ENCODE measurements at regions not wholly inside any gene's neighbourhood (a gene's known extent, or its start where the extent isn't known, plus 50 kb on each side); places are given as distances from the start of the nearest gene placed in this dataset.

DNA sequence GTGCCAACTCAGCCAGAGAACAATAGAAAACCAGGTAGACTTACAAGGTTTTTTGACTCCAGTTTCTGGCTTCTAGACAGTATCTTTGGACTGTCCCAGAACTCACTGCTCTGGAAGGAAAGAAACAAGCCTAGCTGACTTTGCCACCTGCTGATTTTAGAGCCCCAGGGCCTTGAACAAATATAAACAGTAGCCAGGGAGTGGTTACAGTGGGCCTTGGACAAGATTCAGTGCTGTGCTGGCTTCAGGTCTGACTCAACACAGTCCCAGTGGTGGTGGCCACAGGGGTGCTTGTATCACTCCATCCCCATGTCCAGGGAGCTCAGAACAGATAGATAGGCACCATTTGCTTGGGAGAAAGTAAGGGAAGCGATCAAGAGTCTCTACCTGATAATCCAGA, 694.1 kb upstream of the ADGRL3 start:
- no peak for DNase-seq (ENCODE audit: low read depth)

DNA sequence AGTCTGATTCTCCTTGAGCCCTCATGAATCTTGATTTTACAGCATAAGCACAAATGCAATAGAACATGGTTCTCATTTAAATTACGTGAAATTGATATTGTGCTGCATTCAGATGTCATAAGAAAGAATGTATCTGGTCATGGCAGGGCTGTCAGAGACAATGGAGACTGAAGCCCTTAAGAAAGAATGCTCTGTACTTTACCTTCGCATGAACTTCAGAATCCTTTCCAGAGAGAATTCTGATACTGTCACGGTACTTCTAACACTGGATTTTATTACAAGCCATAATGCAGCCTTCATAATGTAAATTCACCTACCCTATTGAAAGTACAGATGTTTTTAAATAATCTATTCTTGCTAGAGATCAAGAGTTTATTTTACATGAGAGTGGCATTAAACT, 677.9 kb upstream of the ADGRL3 start:
- DNase-seq (ENCODE audit: low read depth) = no peak

DNA sequence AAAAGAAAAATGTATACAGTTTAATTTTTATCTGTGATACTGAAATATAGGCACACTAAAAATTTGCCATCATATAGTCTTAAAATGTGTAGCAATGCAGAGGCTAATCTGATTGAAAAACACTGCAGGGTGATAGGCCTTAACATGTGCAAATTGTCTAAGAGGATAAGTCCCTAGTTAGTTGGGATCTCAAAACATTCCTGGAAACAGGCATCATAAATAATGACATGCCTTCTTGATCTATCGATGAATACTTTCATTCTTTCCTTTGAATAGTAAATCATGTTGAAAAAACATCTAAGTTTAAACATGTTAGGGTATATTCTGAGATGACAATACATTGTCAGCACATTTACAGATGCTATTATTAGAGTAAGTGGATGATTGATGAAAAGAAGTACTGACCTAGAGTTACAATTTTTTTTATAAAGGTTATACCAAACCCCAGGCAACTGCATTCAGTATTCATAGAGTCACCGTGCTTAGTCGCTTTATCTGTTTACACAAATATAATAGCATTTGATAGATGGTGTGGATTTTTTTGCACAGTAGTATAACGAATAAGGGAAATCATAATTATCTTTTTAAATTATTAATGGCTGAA, 668.2 kb upstream of the ADGRL3 start:
- DNase-seq (ENCODE audit: low read depth) = no peak

DNA sequence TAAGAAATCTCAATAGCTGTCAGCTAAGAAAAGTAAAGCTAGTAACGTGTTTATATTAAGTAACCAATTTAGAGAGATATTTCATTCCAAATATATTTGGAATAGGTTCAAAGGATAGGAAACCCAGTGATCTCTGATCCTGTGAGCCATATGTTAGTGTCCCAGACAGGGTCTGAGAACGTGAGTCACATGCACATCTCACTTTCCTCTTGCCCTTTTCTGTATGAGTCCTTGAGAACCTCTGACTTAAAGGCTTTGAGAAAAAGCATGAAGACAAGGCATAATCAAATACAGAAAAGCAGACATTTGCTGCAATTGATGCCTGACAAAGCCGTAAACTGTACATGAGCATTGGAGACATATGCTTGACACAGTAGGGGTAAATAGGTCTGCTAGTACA, 655.1 kb upstream of the ADGRL3 start:
- no peak for DNase-seq (ENCODE audit: low read depth)

DNA sequence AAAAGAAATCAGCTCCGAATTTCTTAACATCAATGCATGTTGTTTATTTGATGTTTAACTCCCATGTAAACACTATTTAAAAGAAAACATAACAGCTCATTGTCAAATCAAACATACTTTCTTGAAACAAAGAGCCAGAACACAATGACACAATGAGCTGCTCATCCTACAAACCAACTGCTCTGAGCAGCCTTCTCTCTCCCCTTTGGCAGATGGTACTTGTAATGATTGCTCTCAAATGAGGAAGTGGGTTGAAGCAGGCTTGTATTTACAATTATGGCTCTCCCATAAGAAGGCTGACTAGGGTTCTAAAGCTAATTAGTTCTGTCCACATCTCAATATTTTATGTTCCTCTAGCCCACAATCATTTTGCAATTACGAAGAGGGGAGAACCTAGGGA, 637.8 kb upstream of the ADGRL3 start:
- DNase-seq (ENCODE audit: low read depth) = no peak

DNA sequence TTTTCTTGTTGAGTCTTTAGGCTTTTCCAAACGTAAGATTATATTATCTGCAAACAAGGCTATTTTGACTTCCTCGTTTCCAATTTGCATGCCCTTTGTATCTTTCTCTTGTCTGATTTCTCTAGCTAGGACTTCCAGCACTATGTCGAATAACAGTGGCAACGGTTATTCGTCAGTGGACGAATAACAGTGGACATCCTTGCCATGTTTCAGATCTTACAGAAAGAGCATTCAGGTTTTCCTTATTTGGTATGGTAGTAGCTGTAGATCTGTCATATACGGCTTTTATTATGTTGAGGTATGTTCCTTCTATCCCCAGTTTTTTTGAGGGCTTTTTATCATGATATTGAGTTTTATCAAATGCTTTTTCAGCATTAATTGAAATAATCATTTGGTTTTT, 634.6 kb upstream of the ADGRL3 start:
- DNase-seq (ENCODE audit: low read depth) = no peak

DNA sequence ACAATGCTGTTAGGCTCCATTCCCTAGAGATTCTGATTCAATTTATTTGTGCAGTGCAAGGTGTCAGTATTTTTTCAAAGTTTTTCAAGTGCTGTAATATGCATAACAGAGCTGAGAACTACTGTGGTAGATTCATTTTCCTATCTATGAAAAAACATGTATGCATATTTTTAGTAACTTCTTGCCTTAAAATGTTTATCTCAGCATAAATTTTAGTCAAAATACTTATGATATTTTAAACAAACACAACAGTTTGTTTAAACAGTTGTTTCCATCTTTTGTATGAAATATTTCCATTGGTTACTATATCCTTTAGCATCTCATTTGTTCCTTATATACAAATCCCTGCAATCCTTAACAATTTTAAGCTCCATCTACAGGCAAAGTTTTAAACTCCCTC, 624.8 kb upstream of the ADGRL3 start:
- no peak for DNase-seq (ENCODE audit: low read depth)

DNA sequence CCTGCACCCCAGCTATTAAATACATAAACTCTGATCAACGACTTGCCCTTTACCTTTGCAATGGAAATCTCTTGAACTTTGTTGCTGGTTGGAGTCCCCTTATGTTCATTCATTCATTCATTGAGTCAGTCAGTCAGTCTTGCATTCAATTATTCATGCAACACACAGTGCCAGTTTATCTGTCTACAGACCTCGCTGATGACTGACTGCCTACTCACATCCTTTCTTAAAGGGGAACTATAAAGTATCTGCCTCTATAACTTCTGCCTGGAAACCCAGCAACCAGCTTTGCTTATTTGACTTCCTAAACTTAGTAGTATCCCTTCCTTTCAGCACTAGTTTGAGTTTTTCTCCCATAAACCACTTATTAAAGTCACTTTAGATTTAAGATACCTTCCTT, 620.8 kb upstream of the ADGRL3 start:
- no peak for DNase-seq (ENCODE audit: low read depth)

DNA sequence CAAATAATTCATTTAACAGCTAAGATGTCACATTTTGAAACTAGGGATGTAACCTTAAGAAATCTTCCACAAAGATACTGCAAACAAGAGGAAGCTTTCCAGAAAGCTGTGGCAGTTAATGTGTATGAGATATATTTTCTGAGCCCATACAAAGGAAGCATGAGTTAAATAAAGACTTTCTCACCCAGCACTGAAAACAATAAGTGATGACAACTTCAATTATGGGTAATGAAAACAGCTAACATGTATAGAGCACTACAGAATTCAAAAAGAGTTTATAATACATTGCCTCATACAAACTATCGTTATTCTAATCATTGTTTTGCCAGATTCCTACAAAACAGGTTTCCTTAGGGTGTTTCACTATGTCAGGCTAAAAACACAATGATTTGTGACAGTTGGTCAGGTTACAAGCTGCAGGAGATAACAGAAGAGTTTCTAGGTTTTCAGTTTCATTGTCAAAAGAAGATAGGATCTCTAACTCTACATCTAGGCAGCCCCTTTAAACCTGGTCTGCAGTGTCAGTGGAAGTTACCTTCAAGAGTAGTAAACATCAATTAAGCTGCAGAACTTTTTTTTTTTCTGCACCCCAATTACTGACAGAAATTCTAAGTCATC, 618.1 kb upstream of the ADGRL3 start:
- DNase-seq (ENCODE audit: low read depth) = no peak

DNA sequence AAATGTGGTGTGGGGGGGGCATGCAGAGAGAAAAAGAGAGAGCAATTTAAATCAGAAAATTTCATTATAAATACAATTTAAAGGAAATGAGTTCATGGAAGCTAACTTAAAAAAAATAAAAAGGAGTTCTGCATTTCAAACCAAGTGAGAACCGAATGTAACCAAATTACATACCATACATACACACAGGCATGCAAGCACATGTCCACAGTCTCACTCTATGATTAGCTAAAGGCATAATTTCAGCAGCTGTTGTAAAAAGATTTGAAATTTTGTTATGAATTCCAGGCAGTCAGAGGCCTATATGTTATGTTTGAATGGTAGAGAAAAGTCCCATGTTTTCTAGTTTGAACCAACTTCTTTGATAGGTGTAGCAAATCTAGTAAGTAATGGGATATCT, 611.6 kb upstream of the ADGRL3 start:
- DNase-seq (ENCODE audit: low read depth) = no peak

DNA sequence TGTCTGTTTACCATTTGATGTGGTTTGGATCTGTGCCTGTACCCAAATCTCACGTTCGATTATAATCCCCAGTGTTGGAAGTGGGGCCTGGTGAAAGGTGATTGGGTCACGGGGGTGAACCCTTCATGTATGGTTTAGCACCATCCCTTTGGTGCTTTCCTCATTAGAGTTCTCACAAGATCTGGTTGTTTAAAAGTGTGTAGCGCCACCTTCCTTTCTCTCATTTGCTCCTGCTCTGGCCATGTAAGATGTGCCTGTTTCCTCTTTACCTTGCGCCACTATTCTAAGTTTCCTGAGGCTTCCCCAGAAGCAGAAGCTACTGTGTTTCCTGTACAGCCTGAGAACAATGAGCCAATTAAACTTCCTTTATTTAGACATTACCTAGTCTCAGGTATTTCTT, 610.7 kb upstream of the ADGRL3 start:
- no peak for DNase-seq (ENCODE audit: low read depth)

DNA sequence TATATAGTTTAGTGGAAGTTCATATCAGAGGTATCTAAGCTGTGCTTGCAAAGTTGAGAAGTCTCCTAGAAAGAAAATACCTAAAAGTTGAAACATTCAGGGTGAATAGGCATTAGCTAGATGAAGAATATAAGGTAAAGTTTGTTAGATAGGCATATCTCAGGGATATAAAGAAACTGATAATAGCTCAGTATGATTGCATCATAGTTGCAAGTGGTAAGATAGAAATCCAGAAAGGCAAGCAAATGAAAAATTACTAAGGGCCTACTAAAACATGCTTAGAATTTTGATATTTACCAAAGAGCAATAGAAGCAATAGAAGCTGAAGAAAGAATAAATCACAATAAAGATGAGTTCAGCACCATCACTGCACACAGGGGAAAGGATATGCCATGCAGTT, 610.0 kb upstream of the ADGRL3 start:
- DNase-seq (ENCODE audit: low read depth) = no peak

DNA sequence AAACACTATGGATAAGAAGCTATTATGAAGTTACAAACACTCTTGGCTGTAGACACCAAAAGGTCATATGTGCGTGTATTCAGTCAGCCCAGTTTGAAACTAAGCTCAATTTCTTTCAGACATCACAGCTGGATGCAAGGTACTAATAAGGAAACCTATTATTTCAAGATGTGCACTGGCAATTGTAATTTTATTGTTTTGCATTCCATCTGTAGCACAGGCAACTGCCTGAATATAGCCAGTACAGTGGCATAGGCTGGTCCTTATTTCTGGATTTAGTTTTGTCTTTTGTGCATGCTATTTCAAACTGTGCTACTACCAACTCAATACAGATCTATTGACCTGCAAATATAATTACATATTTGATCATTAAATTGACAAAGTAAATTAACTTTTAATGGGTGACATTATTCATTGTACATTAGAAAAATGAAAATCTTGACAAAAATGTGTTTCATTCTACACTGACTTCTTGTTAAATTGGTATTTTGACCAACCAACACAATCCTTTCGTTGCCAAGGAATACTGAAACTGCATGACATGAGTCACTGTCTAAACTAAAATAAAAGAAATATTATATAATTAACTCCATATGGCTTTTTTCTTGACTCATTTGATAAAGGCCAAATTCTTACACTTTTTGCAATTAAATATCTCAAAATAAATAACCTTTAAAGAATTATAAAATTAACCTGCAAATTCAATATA, 594.3 kb upstream of the ADGRL3 start:
- no peak for DNase-seq (ENCODE audit: low read depth)

DNA sequence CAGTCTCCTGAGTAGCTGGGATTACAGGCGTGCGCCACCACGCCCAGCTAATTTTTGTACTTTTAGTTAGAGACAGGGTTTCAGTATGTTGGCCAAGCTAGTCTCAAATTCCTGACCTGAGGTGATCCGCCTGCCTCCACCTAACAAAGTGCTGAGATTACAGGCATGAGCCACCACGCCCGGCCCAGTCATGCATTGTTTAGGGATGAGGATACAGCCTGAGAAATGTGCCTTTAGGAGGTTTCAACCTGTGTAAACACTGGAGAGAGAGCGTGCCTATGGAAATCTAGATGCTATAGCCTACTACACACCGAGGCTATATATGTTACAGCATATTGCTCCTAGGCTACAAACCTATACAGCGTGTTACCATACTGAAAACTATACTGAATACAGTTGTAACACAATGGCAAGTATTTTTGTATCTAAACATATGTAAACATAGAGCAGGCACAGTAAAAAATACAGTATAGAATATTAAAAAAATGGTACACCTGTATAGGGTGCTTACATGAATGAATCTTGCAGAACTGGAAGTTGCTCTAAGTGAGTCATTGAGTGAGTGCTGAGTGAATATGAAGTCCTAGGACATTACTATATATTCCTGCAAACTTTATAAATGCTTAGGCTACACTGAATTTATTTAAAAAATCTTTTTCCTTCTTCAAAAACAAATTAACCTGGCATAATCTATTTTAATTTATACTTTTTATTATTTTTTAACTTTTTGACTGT, 588.2 kb upstream of the ADGRL3 start:
- DNase-seq (ENCODE audit: low read depth) = no peak

DNA sequence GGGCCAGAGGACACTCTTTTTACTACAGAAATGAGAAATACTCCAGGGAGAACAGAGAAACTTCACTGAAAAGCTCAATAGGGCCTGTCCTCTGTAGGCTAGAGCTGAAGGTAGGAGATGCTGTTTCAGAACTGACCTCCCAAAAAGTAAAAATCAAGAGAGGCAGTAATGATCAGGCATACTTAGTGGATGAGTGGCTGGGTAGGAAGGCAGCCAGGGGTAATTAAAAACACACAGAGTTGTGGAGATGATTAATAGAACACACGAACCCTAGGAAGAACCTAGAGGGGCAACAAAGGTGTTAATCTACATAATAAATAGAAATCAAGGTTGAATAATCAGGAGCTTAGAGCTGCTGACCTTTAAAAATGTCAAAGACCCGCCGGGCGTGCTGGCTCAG, 582.4 kb upstream of the ADGRL3 start:
- no peak for DNase-seq (ENCODE audit: low read depth)

DNA sequence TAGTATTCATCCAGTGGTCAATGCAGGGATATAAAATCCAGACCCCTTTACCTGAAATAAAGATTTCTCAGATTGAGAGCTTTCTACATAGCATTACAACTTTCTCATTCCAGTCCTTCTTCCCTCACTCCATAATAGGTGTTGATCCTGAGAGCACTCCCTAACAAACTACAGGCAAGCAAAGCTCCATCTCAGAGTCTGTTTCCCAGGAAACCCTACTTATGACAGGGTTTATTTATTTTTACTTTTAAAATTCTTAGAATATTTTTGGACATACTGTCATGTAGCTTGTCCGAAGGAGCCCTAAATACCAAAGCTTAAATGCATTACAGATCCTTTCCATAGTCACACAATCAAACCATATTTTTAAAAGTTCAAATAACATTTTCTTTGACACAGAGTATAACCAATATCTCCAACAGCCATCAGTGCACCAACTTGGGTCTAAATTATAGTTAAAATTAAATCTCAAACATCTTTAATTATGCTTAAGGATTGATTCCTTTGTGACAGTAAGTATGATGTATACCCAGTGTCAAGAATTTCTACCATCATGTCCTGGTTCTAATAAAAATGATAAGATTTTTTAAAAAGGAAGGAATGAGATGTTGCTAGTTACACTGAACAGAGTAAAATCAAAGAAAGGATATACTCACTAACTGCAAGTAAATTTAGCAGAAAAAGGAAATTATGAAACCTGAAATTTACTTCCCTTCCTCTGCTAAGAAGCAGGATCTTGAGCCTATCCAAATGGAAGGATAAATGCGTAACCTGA, 580.4 kb upstream of the ADGRL3 start:
- no peak for DNase-seq (ENCODE audit: low read depth)

DNA sequence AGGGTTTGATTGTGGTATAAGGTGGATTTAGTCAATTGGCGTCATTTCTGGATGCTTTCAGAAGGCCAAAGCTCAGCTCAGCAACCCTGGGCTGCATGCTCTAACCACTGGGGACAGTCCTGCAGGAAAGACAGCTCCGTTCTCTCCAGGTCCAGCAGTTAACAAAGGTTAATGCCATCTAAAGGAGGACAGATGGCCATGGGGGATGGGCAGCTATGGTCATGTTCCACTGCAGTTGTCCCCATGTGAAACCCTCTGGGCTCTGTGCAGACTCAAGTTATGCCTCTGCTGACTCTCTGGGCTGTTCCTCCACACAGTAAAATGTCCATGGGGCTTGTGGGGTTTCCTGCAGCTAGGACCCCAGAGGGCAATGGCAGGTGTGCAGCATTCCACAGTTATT, 562.1 kb upstream of the ADGRL3 start:
- no peak for DNase-seq (ENCODE audit: low read depth)

DNA sequence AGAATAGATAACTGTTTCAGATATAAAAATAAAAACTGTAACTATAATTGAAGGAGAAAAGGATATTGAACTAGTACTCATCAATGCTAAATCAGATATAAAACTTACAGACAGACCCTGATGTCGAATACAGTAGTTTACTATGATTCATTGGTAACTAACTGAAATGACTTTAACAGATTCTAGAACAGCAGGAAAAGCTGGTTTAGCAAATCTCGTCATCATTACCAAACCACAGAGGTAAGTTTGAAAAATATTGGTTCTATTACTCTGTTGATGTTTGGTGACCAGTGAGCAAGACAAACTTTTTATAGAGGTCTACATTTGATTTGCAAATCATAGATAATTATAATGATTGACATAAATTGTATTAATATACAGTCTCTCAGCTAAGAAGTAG, 551.4 kb upstream of the ADGRL3 start:
- DNase-seq (ENCODE audit: low read depth) = no peak

DNA sequence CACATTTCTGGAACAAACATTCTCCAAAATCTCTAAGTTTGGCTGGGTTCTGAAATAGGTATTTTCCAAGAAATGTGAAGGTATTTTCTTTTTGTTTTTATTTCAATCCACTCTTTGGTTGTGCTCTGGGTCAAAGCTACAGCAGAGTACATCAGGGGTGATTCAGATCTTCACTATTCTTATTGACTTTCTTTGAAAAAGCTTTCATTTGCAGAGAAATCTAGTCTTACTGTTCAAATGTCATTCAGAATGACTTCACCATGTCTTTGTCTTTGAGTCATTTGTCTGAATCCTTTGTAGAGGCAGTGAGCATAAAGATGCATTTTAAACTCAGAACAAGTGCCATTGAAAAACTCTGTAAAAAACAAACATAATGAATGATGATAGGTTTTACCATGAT, 547.2 kb upstream of the ADGRL3 start:
- no peak for DNase-seq (ENCODE audit: low read depth)

DNA sequence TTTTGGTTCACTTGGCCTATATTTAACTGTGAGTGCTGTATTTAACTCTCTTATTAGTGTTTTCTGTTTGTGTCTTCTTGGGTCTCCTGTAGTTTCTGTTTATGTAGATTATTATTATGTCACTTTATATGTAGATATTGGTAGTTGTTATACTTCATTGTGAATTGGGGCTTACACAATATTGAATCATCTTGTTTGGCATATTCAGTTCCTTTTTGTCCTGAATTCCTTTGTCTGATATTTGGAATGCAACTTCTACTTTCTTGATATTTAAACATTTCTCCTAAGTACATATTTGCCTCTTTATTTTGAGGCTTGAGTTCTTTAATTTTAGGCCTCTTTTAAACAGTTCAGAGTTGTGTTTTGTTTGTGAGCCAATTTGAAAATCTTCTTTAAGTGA, 544.8 kb upstream of the ADGRL3 start:
- DNase-seq (ENCODE audit: low read depth) = no peak

DNA sequence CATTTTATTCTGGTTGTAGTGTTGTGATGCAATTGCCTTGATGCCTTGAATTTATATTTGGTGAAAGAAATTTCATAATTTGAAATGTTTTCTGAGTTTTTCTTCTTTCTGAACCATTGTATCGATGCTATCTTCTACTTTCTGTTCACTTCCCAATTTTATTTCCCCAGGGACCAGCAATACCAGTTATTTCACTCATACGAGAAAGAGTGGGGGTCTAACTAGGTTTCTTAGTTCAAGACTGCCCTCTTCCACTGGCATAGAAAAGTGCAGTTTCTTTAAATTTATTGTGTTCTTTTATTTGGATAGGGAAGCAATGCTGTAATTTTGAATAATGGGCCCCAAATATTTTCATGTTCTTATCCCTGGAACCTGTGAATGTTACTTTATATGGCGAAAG, 544.0 kb upstream of the ADGRL3 start:
- DNase-seq (ENCODE audit: low read depth) = no peak

DNA sequence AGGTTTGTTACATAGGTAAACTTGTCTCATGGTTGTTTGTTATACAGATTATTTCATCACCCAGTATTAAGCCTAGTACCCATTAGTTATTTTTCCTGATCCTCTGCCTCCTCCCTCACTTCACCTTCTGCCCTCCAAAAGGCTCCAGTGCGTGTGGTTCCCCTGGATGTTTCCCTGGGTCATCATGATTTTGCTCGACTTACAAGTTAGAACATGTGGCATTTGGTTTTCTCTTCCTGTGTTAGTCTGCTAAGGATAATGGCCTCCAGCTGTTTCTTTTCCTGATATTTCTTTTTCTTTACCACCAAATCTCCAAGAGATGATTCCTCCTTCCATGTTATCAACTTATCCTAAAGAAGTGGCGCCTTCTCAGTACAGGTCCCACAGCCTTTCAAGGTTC, 543.1 kb upstream of the ADGRL3 start:
- DNase-seq (ENCODE audit: low read depth) = no peak
